WTC11 (cell line): ENCODE measurements at regions not wholly inside any gene's neighbourhood (a gene's known extent, or its start where the extent isn't known, plus 50 kb on each side); places are given as distances from the start of the nearest gene placed in this dataset.

ENCODE experiments used
- ATAC-seq: fragments of 200-7000 bp; cut with Tn5 transposase; 2 replicates; pipeline ENCODE4 v1.10.0; 2021; ENCODE audit warnings: mild to moderate bottlenecking, moderate library complexity
- CTCF ChIA-PET: fragments of 300-600 bp; sonication (Branson Sonifier 250); formaldehyde crosslinking; loops from one replicate; lab custom pipeline; 2021; ENCODE audit warnings: antibody characterized with exemption; lab: Charles Lee
- POLR2A ChIA-PET: fragments of 350-600 bp; sonication (Branson Sonifier 250); formaldehyde crosslinking; loops from one replicate; lab custom pipeline; 2021; ENCODE audit warnings: antibody characterized with exemption; lab: Charles Lee
- DNase-seq: peaks from one replicate; pipeline ENCODE4 v3.0.0; 2021; ENCODE audit warnings: low spot score
- H3K27ac Mint-ChIP-seq: 2 replicates; pipeline ENCODE4 v1.8.0; 2021; ENCODE audit warnings: mixed read lengths
- H3K27me3 Mint-ChIP-seq: 2 replicates; pipeline ENCODE4 v1.8.0; 2021; ENCODE audit warnings: low read depth, mild to moderate bottlenecking, moderate library complexity, mixed read lengths
- H3K36me3 Mint-ChIP-seq: 2 replicates; pipeline ENCODE4 v1.8.0; 2021; ENCODE audit warnings: mixed read lengths
- H3K4me1 Mint-ChIP-seq: 2 replicates; pipeline ENCODE4 v1.8.0; 2022; ENCODE audit warnings: mixed read lengths
- H3K4me3 Mint-ChIP-seq: 2 replicates; pipeline ENCODE4 v1.8.0; 2021; ENCODE audit warnings: mild to moderate bottlenecking, moderate library complexity, mixed read lengths
- H3K9me3 Mint-ChIP-seq: 2 replicates; pipeline ENCODE4 v1.8.0; 2021; ENCODE audit warnings: mixed read lengths
- ATF6 ChIP-seq: sonication (generic); formaldehyde crosslinking; IDR thresholded peaks from 2 replicates; pipeline ENCODE4 v1.8.1; 2023; ENCODE audit warnings: mild to moderate bottlenecking, missing genetic modification reagents
- FOXP1 ChIP-seq: sonication (generic); formaldehyde crosslinking; IDR thresholded peaks from 2 replicates; pipeline ENCODE4 v1.8.0; 2022; ENCODE audit warnings: missing genetic modification reagents, mild to moderate bottlenecking, moderate library complexity, borderline replicate concordance
- GABPB1 ChIP-seq: sonication (generic); formaldehyde crosslinking; IDR thresholded peaks from 2 replicates; pipeline ENCODE4 v1.8.1; 2023; ENCODE audit warnings: mild to moderate bottlenecking, missing genetic modification reagents
- JUN ChIP-seq: sonication (generic); formaldehyde crosslinking; IDR thresholded peaks from 2 replicates; pipeline ENCODE4 v1.8.0; 2023; ENCODE audit warnings: mild to moderate bottlenecking, missing genetic modification reagents
- MLX ChIP-seq: sonication (generic); formaldehyde crosslinking; IDR thresholded peaks from 2 replicates; pipeline ENCODE4 v1.8.1; 2023; ENCODE audit warnings: mild to moderate bottlenecking, missing genetic modification reagents, moderate library complexity
- NFE2L1 ChIP-seq: sonication (generic); formaldehyde crosslinking; IDR thresholded peaks from 2 replicates; pipeline ENCODE4 v1.8.1; 2023; ENCODE audit warnings: missing genetic modification reagents
- OVOL2 ChIP-seq: fragments of 250-450 bp; sonication (Bioruptor Pico); IDR thresholded peaks from 2 replicates; pipeline ENCODE4 v1.9.0; 2021; ENCODE audit warnings: mild to moderate bottlenecking, borderline replicate concordance
- RELA ChIP-seq: sonication (generic); formaldehyde crosslinking; IDR thresholded peaks from 2 replicates; pipeline ENCODE4 v1.8.1; 2022; ENCODE audit warnings: missing genetic modification reagents, mild to moderate bottlenecking, borderline replicate concordance
- TCF7 ChIP-seq: sonication (generic); formaldehyde crosslinking; IDR thresholded peaks from 2 replicates; pipeline ENCODE4 v1.8.0; 2022; ENCODE audit warnings: mild to moderate bottlenecking, low read depth, missing genetic modification reagents, moderate library complexity
- TP53 ChIP-seq: sonication (generic); formaldehyde crosslinking; IDR thresholded peaks from 2 replicates; pipeline ENCODE4 v1.8.1; 2023; ENCODE audit warnings: mild to moderate bottlenecking, missing genetic modification reagents
- USF1 ChIP-seq: sonication (generic); formaldehyde crosslinking; IDR thresholded peaks from 2 replicates; pipeline ENCODE4 v1.8.0; 2022; ENCODE audit warnings: mild to moderate bottlenecking, missing genetic modification reagents
- ZNF423 ChIP-seq: fragments of 250-450 bp; sonication (Bioruptor Pico); IDR thresholded peaks from 2 replicates; pipeline ENCODE4 v2.1.2; 2022; ENCODE audit warnings: mild to moderate bottlenecking, moderate library complexity
- TF ChIP-seq, protein P1 (sequence below): sonication (generic); formaldehyde crosslinking; conservative IDR thresholded peaks from 2 replicates; pipeline ENCODE4 v1.8.1; 2023; ENCODE audit warnings: mild to moderate bottlenecking, low read depth, missing genetic modification reagents, moderate library complexity
- TF ChIP-seq, protein P2 (sequence below): sonication (generic); formaldehyde crosslinking; conservative IDR thresholded peaks from 2 replicates; pipeline ENCODE4 v1.8.1; 2022; ENCODE audit warnings: mild to moderate bottlenecking, missing genetic modification reagents
- TF ChIP-seq, protein P3 (sequence below): fragments of 250-450 bp; sonication (Bioruptor Pico); IDR thresholded peaks from 2 replicates; pipeline ENCODE4 v1.8.0; 2021; ENCODE audit warnings: mild to moderate bottlenecking
- TF ChIP-seq, protein P4 (sequence below): sonication (generic); formaldehyde crosslinking; IDR thresholded peaks from 2 replicates; pipeline ENCODE4 v1.8.1; 2022; ENCODE audit warnings: mild to moderate bottlenecking, moderate library complexity, missing genetic modification reagents
- TF ChIP-seq, protein P5 (sequence below): sonication (generic); formaldehyde crosslinking; IDR thresholded peaks from 2 replicates; pipeline ENCODE4 v1.8.1; 2022; ENCODE audit warnings: low read depth, mild to moderate bottlenecking, moderate library complexity, missing genetic modification reagents, borderline replicate concordance

DNA sequence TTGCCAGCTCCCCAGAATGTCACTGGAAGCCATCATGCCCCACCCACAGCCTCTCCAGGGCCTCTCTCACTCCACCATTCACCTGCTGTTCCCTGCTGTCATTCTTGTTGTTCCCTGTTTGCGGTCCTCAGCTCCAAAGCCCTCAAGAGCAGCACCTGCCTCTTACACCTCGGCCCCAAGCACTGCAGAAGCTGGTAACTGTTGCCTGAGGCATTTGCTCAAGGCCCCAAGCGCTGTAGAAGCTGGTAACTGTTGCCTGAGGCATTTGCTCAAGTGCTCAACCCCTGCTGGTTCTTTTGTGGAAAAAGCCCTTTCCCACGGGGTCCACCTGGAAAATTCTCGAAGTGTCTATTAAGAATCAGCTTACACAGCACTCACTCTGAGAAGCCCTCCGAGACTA, 78.0 kb downstream of the ARL6IP4 start (continued):
- TF ChIP-seq TCF7 (CRISPR knock-in tag) (no peak), NFE2L1 (no peak), USF1 (CRISPR knock-in tag) (no peak), MLX (CRISPR knock-in tag) (no peak), RELA (CRISPR knock-in tag) (no peak)
- TF ChIP-seq, protein P1, sequence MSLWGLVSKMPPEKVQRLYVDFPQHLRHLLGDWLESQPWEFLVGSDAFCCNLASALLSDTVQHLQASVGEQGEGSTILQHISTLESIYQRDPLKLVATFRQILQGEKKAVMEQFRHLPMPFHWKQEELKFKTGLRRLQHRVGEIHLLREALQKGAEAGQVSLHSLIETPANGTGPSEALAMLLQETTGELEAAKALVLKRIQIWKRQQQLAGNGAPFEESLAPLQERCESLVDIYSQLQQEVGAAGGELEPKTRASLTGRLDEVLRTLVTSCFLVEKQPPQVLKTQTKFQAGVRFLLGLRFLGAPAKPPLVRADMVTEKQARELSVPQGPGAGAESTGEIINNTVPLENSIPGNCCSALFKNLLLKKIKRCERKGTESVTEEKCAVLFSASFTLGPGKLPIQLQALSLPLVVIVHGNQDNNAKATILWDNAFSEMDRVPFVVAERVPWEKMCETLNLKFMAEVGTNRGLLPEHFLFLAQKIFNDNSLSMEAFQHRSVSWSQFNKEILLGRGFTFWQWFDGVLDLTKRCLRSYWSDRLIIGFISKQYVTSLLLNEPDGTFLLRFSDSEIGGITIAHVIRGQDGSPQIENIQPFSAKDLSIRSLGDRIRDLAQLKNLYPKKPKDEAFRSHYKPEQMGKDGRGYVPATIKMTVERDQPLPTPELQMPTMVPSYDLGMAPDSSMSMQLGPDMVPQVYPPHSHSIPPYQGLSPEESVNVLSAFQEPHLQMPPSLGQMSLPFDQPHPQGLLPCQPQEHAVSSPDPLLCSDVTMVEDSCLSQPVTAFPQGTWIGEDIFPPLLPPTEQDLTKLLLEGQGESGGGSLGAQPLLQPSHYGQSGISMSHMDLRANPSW (CRISPR knock-in tag): no peak
- TF ChIP-seq, protein P2, sequence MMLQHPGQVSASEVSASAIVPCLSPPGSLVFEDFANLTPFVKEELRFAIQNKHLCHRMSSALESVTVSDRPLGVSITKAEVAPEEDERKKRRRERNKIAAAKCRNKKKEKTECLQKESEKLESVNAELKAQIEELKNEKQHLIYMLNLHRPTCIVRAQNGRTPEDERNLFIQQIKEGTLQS (CRISPR knock-in tag): no peak
- TF ChIP-seq, all 79 proteins: peak for 0

DNA sequence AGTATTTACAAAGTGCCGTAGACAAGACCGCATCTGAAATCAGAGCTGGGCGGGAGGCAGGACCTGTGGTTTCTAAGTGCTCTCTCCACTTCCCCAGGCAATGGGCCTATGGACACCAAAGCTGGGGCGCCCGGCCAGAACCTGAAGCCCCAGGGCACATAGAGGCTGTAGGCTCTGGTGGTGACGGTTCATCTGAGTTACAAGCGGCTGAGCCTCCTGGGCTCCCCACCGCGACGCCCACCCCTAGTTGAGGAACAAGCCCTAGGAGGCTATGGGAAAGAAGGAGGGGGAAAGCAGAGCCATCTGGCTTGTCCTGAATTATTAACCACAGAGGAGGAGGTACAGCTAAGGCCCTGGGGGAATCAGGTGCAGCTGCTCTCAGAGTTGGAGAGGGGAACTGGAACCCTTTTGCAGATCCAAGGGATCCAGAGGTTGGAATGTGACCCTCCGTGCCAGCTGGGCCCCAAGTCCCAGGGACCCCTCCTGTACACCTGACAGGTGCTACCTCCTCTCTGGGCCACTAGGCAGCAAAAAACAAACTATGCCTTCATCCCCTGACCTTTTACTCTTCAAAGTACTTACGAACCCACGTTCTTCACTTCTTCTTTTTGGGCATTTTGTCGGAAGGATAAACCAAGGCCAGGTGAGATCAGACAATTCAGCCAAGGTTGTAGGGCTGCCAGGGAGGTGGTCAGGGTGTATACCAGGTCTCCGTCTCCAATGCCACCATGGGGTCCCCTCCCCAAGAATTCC, 77.2 kb downstream of the ARL6IP4 start:
- H3K27ac Mint-ChIP-seq: no peak overlapping the region
- ChIA-PET POLR2A (no interaction called here), CTCF (interaction anchor here (1.7 kb wide), 1 partner anchor 14 kb away, joined by 5 read pairs; no protein-coding TSS in a partner anchor)
- TF ChIP-seq, protein P2 (CRISPR knock-in tag): no peak
- TF ChIP-seq FOXP1 (CRISPR knock-in tag): no peak
- TF ChIP-seq, protein P3, sequence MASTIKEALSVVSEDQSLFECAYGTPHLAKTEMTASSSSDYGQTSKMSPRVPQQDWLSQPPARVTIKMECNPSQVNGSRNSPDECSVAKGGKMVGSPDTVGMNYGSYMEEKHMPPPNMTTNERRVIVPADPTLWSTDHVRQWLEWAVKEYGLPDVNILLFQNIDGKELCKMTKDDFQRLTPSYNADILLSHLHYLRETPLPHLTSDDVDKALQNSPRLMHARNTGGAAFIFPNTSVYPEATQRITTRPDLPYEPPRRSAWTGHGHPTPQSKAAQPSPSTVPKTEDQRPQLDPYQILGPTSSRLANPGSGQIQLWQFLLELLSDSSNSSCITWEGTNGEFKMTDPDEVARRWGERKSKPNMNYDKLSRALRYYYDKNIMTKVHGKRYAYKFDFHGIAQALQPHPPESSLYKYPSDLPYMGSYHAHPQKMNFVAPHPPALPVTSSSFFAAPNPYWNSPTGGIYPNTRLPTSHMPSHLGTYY (CRISPR knock-in tag): no peak
- no peak for TF ChIP-seq ATF6
- no peak for TF ChIP-seq ZNF423 (CRISPR knock-in tag)
- no peak for TF ChIP-seq TP53 (CRISPR knock-in tag)
- TF ChIP-seq JUN (CRISPR knock-in tag): no peak
- TF ChIP-seq, protein P4, sequence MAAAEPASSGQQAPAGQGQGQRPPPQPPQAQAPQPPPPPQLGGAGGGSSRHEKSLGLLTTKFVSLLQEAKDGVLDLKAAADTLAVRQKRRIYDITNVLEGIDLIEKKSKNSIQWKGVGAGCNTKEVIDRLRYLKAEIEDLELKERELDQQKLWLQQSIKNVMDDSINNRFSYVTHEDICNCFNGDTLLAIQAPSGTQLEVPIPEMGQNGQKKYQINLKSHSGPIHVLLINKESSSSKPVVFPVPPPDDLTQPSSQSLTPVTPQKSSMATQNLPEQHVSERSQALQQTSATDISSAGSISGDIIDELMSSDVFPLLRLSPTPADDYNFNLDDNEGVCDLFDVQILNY (CRISPR knock-in tag): no peak
- TF ChIP-seq GABPB1 (CRISPR knock-in tag): no peak
- TF ChIP-seq OVOL2 (CRISPR knock-in tag): no peak
- TF ChIP-seq, protein P5, sequence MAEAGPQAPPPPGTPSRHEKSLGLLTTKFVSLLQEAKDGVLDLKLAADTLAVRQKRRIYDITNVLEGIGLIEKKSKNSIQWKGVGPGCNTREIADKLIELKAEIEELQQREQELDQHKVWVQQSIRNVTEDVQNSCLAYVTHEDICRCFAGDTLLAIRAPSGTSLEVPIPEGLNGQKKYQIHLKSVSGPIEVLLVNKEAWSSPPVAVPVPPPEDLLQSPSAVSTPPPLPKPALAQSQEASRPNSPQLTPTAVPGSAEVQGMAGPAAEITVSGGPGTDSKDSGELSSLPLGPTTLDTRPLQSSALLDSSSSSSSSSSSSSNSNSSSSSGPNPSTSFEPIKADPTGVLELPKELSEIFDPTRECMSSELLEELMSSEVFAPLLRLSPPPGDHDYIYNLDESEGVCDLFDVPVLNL (CRISPR knock-in tag): no peak
- TF ChIP-seq, all 79 proteins: peak for 0
- Mint-ChIP-seq H3K9me3 (no peaks in the 10 kb centered on the region), H3K4me1 (0 out of 2 replicates have a peak, but pooled peaks cover 2% of the 10 kb centered on the region), H3K36me3 (no peaks in the 10 kb centered on the region), H3K27me3 (no peaks in the 10 kb centered on the region; the same call in 1 of the 2 replicates), H3K4me3 (no peak overlapping the region)
- DNase-seq (no peak), ATAC-seq (no peak)
